Ovary (tissue), 7 donors: ENCODE measurements at regions not wholly inside any gene's neighbourhood (a gene's known extent, or its start where the extent isn't known, plus 50 kb on each side); places are given as distances from the start of the nearest gene placed in this dataset.

Experiments
- DNase-seq, 5 donors: peaks; one replicate each; pipeline ENCODE4 v3.0.0-alpha.2; 2019 to 2020
- H3K27ac ChIP-seq, 2 donors: fragments of 200-600 bp; one replicate each; pipeline versions ENCODE4 v1.5.1 to v1.8.0; 2019 to 2022
- H3K27me3 ChIP-seq: fragments of 200-600 bp; one replicate; pipeline ENCODE4 v1.8.0; 2022
- H3K36me3 ChIP-seq: fragments of 200-600 bp; sonication (generic); one replicate; pipeline ENCODE4 v1.5.1; 2019
- H3K4me1 ChIP-seq: one replicate; pipeline ENCODE4 v1.8.1; 2013; ENCODE audit warnings: mild to moderate bottlenecking, moderate library complexity; ENCODE audit not compliant: insufficient read depth
- H3K4me3 ChIP-seq: fragments of 200-600 bp; sonication (generic); one replicate; pipeline ENCODE4 v1.5.1; 2017
- H3K9me3 ChIP-seq, 2 donors: fragments of 200-600 bp in 1 of 2; sonication (generic) in 1 of 2; one replicate each; pipeline versions ENCODE4 v1.5.1 to v1.8.1; 2013 to 2019; ENCODE audit warnings: mild to moderate bottlenecking in 1 of 2, moderate library complexity in 1 of 2
- CTCF ChIP-seq, 3 donors: fragments of 450-650 bp in 2 of 3; fragments of 200-600 bp in 1 of 3; IDR thresholded peaks; one replicate each; pipeline versions ENCODE4 v1.5.1 to v1.8.0; 2016 to 2022; ENCODE audit warnings: antibody characterized with exemption in 3 of 3, mild to moderate bottlenecking in 1 of 3
- EP300 ChIP-seq: sonication (generic); formaldehyde crosslinking; IDR thresholded peaks from one replicate; pipeline ENCODE4 v1.6.1; 2017; ENCODE audit warnings: antibody characterized with exemption
- POLR2A ChIP-seq: fragments of 450-650 bp; IDR thresholded peaks from one replicate; pipeline ENCODE4 v1.6.1; 2017; ENCODE audit warnings: antibody characterized with exemption, mild to moderate bottlenecking, moderate library complexity
- WGBS, 3 donors: extraction: QIAGEN DNeasy Blood & Tissue Kit in 1 of 3; methylation state at CpG; one replicate each; pipeline versions ENCODE4 v1.1.5 to v1.1.7; 2013 to 2017; 5-methylcytosine and 5-hydroxymethylcytosine counted together
- intact Hi-C, 4 donors: fragments of 100-400 bp; cut with DNase I; formaldehyde crosslinking; loops; one replicate each; pipeline versions ENCODE4 v1.11.0 to v1.15.1; 2022 to 2023
- donor health status: DM: no; HTN: no; CAD: no; lungs with moderate emphysema.
- donor health status: DM: no; HTN: no; CAD: no.
- donor health status: Bipolar disorder and iron deficiency.
- donor health status: DM: no; HTN: no; CAD: no.
- donor health status: DM: yes; HTN: yes; CAD: no.

GRCh38 chr1:101394041-101394440 lies 157.2 kb downstream of the S1PR1 start:
- intact Hi-C loops = no loop called here
- Histone ChIP-seq H3K36me3 (no peaks in the 10 kb centered on the region), H3K27ac (no peak overlapping the region), H3K4me3 (no peak overlapping the region), H3K9me3 (no peaks in the 10 kb centered on the region), H3K27me3 (no peaks in the 10 kb centered on the region), H3K4me1 (no peaks in the 10 kb centered on the region)
- WGBS, 3 donors = 57 to 70% (median 67%) methylated on average over 2 of the region's 2 CpGs
- TF ChIP-seq CTCF (IDR thresholded peaks at IDR 0.05) (no peak), POLR2A (no peak), EP300 (no peak)
- DNase-seq = no peak

GRCh38 chr1:101399222-101399621 lies 162.4 kb downstream of the S1PR1 start:
- no peaks in the 10 kb centered on the region for H3K4me1 ChIP-seq
- DNase-seq = no peak
- intact Hi-C loops = no loop called here
- no peaks in the 10 kb centered on the region for H3K27me3 ChIP-seq
- H3K9me3 ChIP-seq = no peaks in the 10 kb centered on the region
- no peaks in the 10 kb centered on the region for H3K36me3 ChIP-seq
- TF ChIP-seq CTCF (IDR thresholded peaks at IDR 0.05) (no peak), EP300 (no peak), POLR2A (no peak)
- no peak overlapping the region for H3K27ac ChIP-seq
- WGBS, 3 donors = 58 to 91% (median 71%) methylated on average over 3 of the region's 3 CpGs
- no peak overlapping the region for H3K4me3 ChIP-seq

GRCh38 chr1:101406271-101406670 lies 169.5 kb downstream of the S1PR1 start:
- intact Hi-C loops = no loop called here
- no peak for TF ChIP-seq CTCF (IDR thresholded peaks at IDR 0.05)
- TF ChIP-seq EP300 = no peak
- TF ChIP-seq POLR2A = no peak
- H3K4me3 ChIP-seq = no peak overlapping the region
- H3K9me3 ChIP-seq = no peaks in the 10 kb centered on the region
- no peak overlapping the region for H3K27ac ChIP-seq
- H3K4me1 ChIP-seq = no peaks in the 10 kb centered on the region
- 48 to 67% (median 62%) methylated on average over 4 of the region's 4 CpGs for WGBS, 3 donors
- no peaks in the 10 kb centered on the region for H3K36me3 ChIP-seq
- no peaks in the 10 kb centered on the region for H3K27me3 ChIP-seq
- no peak for DNase-seq

- Histone ChIP-seq H3K27me3 (no peaks in the 10 kb centered on the region), H3K4me3 (no peak overlapping the region), H3K36me3 (no peaks in the 10 kb centered on the region), H3K27ac (no peak overlapping the region), H3K4me1 (no peaks in the 10 kb centered on the region), H3K9me3 (no peaks in the 10 kb centered on the region)
- no peak for TF ChIP-seq CTCF (IDR thresholded peaks at IDR 0.05)
- no peak for TF ChIP-seq EP300
- TF ChIP-seq POLR2A = no peak
- DNase-seq = no peak
- 19 to 43% (median 24%) methylated on average over 1 of the region's 1 CpG for WGBS, 3 donors
- intact Hi-C loops = no loop called here
Observed at GRCh38 chr1:101406681-101407080, 169.9 kb downstream of the S1PR1 start.
